GM12874 (cell line): ENCODE measurements at regions not wholly inside any gene's neighbourhood (a gene's known extent, or its start where the extent isn't known, plus 50 kb on each side); places are given as distances from the start of the nearest gene placed in this dataset.

ENCODE experiments used
- TF ChIP-seq, protein P1 (sequence below): IDR thresholded peaks from 2 replicates; pipeline ENCODE4 v1.5.1; 2011; ENCODE audit warnings: low read depth, mild to moderate bottlenecking, control low read depth, low read length, moderate library complexity; ENCODE audit not compliant: insufficient read depth

DNA sequence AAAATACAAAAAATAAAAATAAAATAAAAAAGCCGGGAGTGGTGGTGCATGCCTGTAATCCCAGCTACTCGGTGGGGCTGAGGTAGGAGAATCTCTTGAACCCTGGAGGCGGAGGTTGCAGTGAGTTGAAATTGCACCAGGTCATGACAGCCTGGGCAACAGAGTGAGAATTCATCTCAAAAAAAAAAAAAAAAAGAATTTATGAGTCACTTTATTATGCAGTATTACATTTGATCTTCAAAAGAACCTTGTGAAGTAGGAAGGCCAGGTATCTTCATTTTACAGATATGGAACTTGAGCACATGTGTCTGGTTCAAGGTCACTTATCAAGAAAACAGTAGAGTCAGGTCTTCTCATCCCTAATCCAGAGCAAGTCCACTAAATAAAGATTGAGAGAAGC is 459.4 kb upstream of the HNRNPA3 start:
- TF ChIP-seq, protein P1, sequence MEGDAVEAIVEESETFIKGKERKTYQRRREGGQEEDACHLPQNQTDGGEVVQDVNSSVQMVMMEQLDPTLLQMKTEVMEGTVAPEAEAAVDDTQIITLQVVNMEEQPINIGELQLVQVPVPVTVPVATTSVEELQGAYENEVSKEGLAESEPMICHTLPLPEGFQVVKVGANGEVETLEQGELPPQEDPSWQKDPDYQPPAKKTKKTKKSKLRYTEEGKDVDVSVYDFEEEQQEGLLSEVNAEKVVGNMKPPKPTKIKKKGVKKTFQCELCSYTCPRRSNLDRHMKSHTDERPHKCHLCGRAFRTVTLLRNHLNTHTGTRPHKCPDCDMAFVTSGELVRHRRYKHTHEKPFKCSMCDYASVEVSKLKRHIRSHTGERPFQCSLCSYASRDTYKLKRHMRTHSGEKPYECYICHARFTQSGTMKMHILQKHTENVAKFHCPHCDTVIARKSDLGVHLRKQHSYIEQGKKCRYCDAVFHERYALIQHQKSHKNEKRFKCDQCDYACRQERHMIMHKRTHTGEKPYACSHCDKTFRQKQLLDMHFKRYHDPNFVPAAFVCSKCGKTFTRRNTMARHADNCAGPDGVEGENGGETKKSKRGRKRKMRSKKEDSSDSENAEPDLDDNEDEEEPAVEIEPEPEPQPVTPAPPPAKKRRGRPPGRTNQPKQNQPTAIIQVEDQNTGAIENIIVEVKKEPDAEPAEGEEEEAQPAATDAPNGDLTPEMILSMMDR, result no peak

DNA sequence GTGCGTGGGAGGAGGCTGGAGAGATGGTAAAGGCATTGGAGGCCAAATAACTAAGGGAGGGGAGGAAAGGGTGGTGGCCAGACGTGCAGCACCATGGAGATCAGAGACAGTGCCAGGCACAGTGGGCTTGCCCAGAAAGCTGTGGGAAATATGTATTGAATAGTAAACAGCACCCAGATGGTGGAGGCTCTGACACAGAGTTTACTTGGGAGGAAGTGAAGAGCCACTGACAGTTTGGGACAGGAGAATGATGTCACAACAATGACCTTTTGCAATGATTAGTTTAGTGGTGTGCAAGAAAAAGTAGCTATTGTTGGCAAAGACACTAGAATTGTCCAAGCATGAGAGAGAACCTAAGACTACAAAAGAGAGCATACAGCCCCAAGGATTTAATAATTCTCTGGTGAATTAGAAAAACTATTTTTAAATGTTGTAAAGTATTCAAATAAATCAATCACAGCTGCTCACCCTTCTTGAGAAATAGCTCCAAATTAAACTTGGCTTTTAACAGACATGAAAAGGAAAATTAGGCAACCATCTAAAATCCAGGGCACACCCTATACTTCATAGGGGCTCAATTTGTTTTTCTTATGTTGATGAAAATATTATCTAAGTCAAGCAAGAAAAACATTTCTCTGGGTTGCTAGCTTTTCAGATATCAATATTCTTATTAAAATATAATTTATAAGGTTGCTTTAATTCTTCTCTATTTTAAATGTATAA is 458.7 kb upstream of the HNRNPA3 start:
- TF ChIP-seq, protein P1, result no peak

DNA sequence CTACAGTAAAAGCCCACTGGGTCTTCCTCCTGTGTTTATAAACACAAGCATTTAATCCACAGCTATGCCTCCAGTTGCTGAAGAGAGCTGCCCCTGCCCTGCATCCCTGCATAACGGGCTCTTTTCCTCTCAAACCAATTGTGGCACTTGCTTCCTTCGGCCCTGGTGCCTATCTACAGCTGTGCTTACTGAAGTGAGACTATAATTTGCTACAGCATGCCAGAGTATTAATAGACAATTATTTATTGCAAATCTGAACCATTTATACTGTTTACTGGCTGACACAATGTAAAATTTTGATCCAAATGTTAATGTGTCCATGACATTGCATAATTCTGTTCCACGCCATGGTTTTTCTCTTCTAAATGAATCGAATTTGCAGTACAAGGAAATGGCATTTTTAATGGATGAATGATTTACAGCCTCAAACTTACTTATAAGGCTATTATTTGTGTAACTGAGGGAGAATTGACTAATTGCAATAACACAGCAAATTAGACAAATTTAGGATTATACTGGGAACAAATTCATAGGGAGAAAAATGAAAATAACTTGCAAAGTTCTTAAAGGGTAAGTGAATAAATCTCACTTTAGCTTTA is 457.0 kb upstream of the HNRNPA3 start:
- TF ChIP-seq, protein P1, result no peak

DNA sequence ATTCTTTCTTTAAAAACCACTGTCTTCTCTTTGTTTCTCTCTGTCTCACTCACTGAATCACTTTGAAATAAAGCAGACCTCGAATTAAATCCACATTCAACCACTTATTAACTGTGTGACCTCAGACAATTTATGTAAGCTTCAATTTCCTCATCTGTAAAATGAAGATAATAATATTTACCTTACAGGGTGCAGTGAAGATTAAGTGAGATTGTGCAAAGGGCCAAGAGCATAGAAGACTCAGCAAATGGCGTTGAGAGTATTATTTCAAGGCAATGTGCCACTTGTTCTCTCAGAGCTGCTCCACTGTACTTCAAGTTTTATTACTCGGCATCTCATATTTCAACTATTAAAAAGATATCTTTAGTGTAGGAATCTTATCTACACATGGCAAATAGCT is 454.2 kb upstream of the HNRNPA3 start:
- TF ChIP-seq, protein P1, result no peak

DNA sequence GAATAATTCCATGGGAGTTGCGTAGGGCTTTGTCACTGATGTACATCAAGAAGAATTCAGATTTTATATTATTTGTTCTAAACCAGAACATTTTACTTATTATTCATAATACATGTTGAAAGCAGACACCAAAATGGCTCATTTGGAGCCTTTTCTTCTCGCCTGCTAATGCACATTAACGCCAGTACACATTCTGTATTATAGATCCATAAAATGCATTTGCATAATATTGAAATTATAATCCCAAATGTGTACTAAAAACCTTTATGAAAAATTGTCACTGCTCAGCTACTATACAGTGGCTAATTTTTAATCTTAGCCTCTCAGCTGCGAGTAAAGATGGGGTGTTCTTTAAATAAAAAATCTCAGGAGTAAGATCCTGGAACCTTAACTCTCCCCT is 452.2 kb upstream of the HNRNPA3 start:
- TF ChIP-seq, protein P1, result no peak

DNA sequence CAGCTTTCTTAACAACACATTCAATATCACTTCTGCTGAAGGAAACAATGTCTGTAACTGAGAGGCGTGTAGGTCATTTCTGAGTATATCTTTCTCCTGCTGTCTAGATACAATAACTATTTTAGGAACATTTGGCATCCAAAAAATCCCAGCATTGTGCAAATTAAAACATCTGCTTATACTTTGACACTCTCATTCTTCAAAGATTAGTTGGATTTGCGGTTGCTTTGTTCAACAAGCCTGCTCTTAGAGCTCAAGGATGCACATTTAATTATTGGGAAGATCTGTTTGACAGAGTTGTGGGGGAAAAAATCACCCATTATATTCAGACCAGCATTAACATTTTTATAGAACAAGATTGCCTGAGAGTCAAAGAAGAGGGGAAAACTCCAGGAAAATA is 449.5 kb upstream of the HNRNPA3 start:
- TF ChIP-seq, protein P1, result no peak

DNA sequence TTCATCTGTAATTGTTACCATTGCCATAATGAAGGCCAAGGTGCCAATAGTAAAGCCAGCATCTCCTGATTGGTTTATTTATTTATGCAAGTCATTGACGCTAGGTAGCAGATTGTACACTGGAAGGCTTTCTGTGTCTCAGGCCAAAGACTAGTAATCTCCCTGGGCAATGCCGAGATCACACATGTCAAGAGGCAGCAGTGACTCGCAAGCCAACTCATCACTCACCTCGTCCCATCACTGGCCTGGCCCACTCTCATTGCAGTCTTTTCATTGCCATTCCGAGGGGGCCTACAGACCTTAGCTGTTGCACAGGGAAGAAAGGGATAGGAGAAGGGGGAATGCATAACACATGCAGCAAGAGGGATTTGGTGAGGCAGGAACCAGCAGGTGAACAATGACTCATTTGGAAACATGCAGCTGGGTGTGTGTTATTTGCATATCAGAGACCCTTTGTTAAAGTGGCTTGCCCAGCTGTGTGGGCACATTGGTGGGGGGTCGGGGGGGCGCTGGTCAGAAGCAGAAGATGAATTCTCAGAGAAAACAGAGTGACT is 448.7 kb upstream of the HNRNPA3 start:
- TF ChIP-seq, protein P1, result no peak
